ENCODE measurements at regions not wholly inside any gene's neighbourhood (a gene's known extent, or its start where the extent isn't known, plus 50 kb on each side); places are given as distances from the start of the nearest gene placed in this dataset.
"Not testable (repeated sequence)": the region's sequence is repeated elsewhere in the genome, so short reads cannot be mapped to it uniquely, and the experiment has no call there.

GRCh38 chr10:8347614-8348013, 293.1 kb downstream of the GATA3 start:
- not testable (repeated sequence) for H3K4me1 ChIP-seq (ENCODE audit: control insufficient read depth, insufficient read depth, low read length); H3K36me3 ChIP-seq (ENCODE audit: control insufficient read depth, insufficient read depth, low read length); H3K27me3 ChIP-seq (ENCODE audit: control insufficient read depth, insufficient read depth, low read length); H3K9me3 ChIP-seq (replicated peaks; ENCODE audit: control insufficient read depth, low read depth, low read length); H3K4me3 ChIP-seq (ENCODE audit: low read length); H3K27ac ChIP-seq (ENCODE audit: low read length); DNase-seq
- WGBS (ENCODE audit: insufficient coverage): no CpG with 5 or more reads among the region's 4 CpGs

DNA sequence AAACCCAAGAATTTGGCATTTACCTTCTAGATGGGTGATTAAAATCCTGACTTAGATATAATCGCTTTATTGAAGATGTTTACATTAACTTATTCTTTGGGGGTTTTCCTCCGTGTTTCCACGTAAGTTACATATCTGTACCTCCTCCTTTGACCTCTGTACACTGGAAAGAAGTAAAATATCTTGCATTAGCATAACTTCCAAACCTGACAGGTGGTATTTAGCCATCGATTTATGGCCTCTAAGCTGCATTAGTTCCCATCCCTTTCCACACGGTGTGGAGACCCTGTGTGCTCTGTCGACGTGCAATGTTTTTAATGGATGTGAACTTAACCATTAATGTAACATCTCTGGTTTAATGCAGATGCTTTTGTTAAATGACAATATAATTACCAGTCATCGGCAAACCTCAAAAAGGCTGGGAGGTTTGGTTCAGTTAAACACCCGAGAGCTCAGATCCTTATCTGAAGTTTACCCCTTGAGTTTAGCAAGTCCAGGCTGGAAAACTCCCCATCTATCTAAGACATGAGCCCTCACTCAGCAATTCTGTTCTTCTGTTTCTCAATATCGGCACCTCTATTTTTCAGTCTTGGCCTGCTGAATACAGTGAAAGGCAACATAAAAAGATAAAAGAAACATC, 295.2 kb downstream of the GATA3 start:
- no peaks in the 10 kb centered on the region for H3K9me3 ChIP-seq (replicated peaks; ENCODE audit: control insufficient read depth, low read depth, low read length)
- H3K4me3 ChIP-seq (ENCODE audit: low read length): no peak overlapping the region
- WGBS (ENCODE audit: insufficient coverage): 50% methylated on average over 1 of the region's 10 CpGs
- H3K4me1 ChIP-seq (ENCODE audit: control insufficient read depth, insufficient read depth, low read length): no peaks in the 10 kb centered on the region
- H3K27me3 ChIP-seq (ENCODE audit: control insufficient read depth, insufficient read depth, low read length): no peaks in the 10 kb centered on the region
- H3K36me3 ChIP-seq (ENCODE audit: control insufficient read depth, insufficient read depth, low read length): no peaks in the 10 kb centered on the region
- no peak overlapping the region for H3K27ac ChIP-seq (ENCODE audit: low read length)
- DNase-seq: no peak

GRCh38 chr10:8350250-8350967, 295.9 kb downstream of the GATA3 start:
- Histone ChIP-seq H3K4me3 (ENCODE audit: low read length) (no peak overlapping the region), H3K4me1 (ENCODE audit: control insufficient read depth, insufficient read depth, low read length) (no peaks in the 10 kb centered on the region), H3K27me3 (ENCODE audit: control insufficient read depth, insufficient read depth, low read length) (no peaks in the 10 kb centered on the region), H3K27ac (ENCODE audit: low read length) (no peak overlapping the region), H3K36me3 (ENCODE audit: control insufficient read depth, insufficient read depth, low read length) (no peaks in the 10 kb centered on the region), H3K9me3 (replicated peaks; ENCODE audit: control insufficient read depth, low read depth, low read length) (no peaks in the 10 kb centered on the region)
- WGBS (ENCODE audit: insufficient coverage): no CpG with 5 or more reads among the region's 5 CpGs
- no peak for DNase-seq

GRCh38 chr10:8352171-8353075, 297.9 kb downstream of the GATA3 start:
- no peak overlapping the region for H3K4me3 ChIP-seq (ENCODE audit: low read length)
- H3K36me3 ChIP-seq (ENCODE audit: control insufficient read depth, insufficient read depth, low read length): no peaks in the 10 kb centered on the region
- no peak for DNase-seq
- H3K4me1 ChIP-seq (ENCODE audit: control insufficient read depth, insufficient read depth, low read length): no peaks in the 10 kb centered on the region
- no peaks in the 10 kb centered on the region for H3K9me3 ChIP-seq (replicated peaks; ENCODE audit: control insufficient read depth, low read depth, low read length)
- no peak overlapping the region for H3K27ac ChIP-seq (ENCODE audit: low read length)
- H3K27me3 ChIP-seq (ENCODE audit: control insufficient read depth, insufficient read depth, low read length): no peaks in the 10 kb centered on the region
- WGBS (ENCODE audit: insufficient coverage): 60% methylated on average over 3 of the region's 10 CpGs

DNA sequence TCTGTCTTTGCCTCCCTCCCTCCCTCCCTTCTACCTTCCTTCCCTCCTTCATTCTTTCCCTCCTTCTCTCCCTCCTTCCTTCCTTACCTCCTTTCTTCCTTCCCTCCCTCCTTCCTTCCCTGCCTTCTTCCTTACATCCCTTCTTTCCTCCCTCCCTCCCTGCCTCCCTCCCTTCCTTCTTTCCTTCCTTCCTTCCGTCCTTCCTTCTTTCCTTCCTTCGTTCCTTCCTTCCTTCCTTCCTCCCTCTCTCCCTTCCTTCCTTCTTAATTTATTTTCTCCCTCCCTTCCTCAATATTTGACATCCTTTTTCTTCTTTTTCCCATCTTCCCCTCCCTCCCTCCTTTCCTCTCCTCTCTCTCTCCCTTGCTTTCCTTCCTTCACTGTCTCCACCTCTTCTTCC, 301.8 kb downstream of the GATA3 start:
- no peaks in the 10 kb centered on the region for H3K4me1 ChIP-seq (ENCODE audit: control insufficient read depth, insufficient read depth, low read length)
- no peaks in the 10 kb centered on the region for H3K36me3 ChIP-seq (ENCODE audit: control insufficient read depth, insufficient read depth, low read length)
- H3K27ac ChIP-seq (ENCODE audit: low read length): no peak overlapping the region
- WGBS (ENCODE audit: insufficient coverage): 63% methylated on average over 2 of the region's 2 CpGs
- DNase-seq: no peak
- H3K9me3 ChIP-seq (replicated peaks; ENCODE audit: control insufficient read depth, low read depth, low read length): no peaks in the 10 kb centered on the region
- no peaks in the 10 kb centered on the region for H3K27me3 ChIP-seq (ENCODE audit: control insufficient read depth, insufficient read depth, low read length)
- H3K4me3 ChIP-seq (ENCODE audit: low read length): no peak overlapping the region

GRCh38 chr10:8359467-8359866, 305.0 kb downstream of the GATA3 start:
- H3K36me3 ChIP-seq (ENCODE audit: control insufficient read depth, insufficient read depth, low read length): no peaks in the 10 kb centered on the region
- no peak overlapping the region for H3K4me3 ChIP-seq (ENCODE audit: low read length)
- no peaks in the 10 kb centered on the region for H3K4me1 ChIP-seq (ENCODE audit: control insufficient read depth, insufficient read depth, low read length)
- 100% methylated on average over 2 of the region's 5 CpGs for WGBS (ENCODE audit: insufficient coverage)
- DNase-seq: no peak
- H3K27ac ChIP-seq (ENCODE audit: low read length): no peak overlapping the region
- no peaks in the 10 kb centered on the region for H3K9me3 ChIP-seq (replicated peaks; ENCODE audit: control insufficient read depth, low read depth, low read length)
- no peaks in the 10 kb centered on the region for H3K27me3 ChIP-seq (ENCODE audit: control insufficient read depth, insufficient read depth, low read length)

- no peak overlapping the region for H3K4me3 ChIP-seq (ENCODE audit: low read length)
- H3K27me3 ChIP-seq (ENCODE audit: control insufficient read depth, insufficient read depth, low read length): no peaks in the 10 kb centered on the region
- no peak for DNase-seq
- H3K9me3 ChIP-seq (replicated peaks; ENCODE audit: control insufficient read depth, low read depth, low read length): no peaks in the 10 kb centered on the region
- H3K36me3 ChIP-seq (ENCODE audit: control insufficient read depth, insufficient read depth, low read length): no peaks in the 10 kb centered on the region
- H3K4me1 ChIP-seq (ENCODE audit: control insufficient read depth, insufficient read depth, low read length): no peaks in the 10 kb centered on the region
- WGBS (ENCODE audit: insufficient coverage): 83% methylated on average over 3 of the region's 7 CpGs
- H3K27ac ChIP-seq (ENCODE audit: low read length): no peak overlapping the region
These were observed 305.9 kb downstream of the GATA3 start for GRCh38 chr10:8360365-8360764.

DNA sequence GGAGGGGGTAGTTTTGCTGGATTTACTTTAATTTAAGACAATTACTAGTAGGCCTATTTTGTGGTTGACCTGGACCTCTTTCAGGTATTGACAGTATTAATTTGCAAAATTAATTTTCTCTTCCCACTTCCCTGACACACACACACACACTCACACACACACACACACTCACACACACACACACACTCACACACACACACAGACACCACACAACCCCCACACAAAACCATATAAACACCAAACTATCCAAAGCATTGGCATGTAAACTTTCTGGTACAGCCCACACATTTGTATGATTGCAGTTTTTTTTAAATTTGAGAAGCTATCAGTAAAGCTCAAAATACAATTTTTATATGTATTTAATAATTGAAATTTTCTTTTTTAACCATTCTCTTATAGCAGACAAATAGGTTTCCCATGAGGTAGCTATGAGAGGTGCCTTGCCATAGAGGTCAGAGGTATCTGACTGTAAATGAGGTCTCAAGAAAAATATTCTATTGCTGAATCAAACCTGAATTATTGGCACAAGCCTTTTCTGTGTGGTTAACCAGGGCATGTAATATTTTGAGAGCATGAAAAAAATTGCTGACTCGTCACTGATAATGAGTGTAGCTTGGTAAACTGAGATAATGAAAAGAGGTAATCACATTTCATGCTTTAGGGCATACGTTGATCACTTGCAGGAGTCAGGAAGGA, 306.5 kb downstream of the GATA3 start:
- Histone ChIP-seq H3K27me3 (ENCODE audit: control insufficient read depth, insufficient read depth, low read length) (no peaks in the 10 kb centered on the region), H3K36me3 (ENCODE audit: control insufficient read depth, insufficient read depth, low read length) (no peaks in the 10 kb centered on the region), H3K9me3 (replicated peaks; ENCODE audit: control insufficient read depth, low read depth, low read length) (no peaks in the 10 kb centered on the region), H3K4me1 (ENCODE audit: control insufficient read depth, insufficient read depth, low read length) (no peaks in the 10 kb centered on the region), H3K4me3 (ENCODE audit: low read length) (no peak overlapping the region), H3K27ac (ENCODE audit: low read length) (no peak overlapping the region)
- DNase-seq: no peak
- WGBS (ENCODE audit: insufficient coverage): 43% methylated on average over 1 of the region's 2 CpGs

DNA sequence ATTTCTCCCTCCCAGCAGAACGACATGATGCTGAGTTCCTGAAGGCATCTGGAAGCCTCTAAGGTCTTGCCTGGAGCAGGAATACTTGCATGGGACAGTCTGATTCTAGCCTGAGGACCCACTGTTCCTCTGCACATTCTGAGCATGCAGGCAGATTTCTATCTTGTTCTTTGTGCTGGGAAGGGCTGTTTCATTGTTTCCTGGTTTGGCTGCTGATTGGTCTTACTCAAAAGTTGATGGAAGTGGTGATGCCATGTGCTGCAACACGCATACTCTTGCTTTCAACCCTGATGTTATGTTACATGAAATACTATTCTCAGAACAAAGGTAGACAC, 307.0 kb downstream of the GATA3 start:
- no peak for DNase-seq
- no peaks in the 10 kb centered on the region for H3K27me3 ChIP-seq (ENCODE audit: control insufficient read depth, insufficient read depth, low read length)
- WGBS (ENCODE audit: insufficient coverage): no CpG with 5 or more reads among the region's 2 CpGs
- H3K9me3 ChIP-seq (replicated peaks; ENCODE audit: control insufficient read depth, low read depth, low read length): no peaks in the 10 kb centered on the region
- no peaks in the 10 kb centered on the region for H3K4me1 ChIP-seq (ENCODE audit: control insufficient read depth, insufficient read depth, low read length)
- H3K36me3 ChIP-seq (ENCODE audit: control insufficient read depth, insufficient read depth, low read length): no peaks in the 10 kb centered on the region
- H3K4me3 ChIP-seq (ENCODE audit: low read length): no peak overlapping the region
- H3K27ac ChIP-seq (ENCODE audit: low read length): no peak overlapping the region
